ENCODE measurements at regions not wholly inside any gene's neighbourhood (a gene's known extent, or its start where the extent isn't known, plus 50 kb on each side); places are given as distances from the start of the nearest gene placed in this dataset.

- Histone ChIP-seq H4K20me1 (replicated peaks; ENCODE audit: control insufficient read depth, insufficient read depth, low read length) (peaks cover 6% of the 10 kb centered on the region; the same call in 1 of the 2 replicates), H3K27ac (ENCODE audit: extremely low read depth, low read depth, low read length) (no peak overlapping the region), H3K9me1 (ENCODE audit: control insufficient read depth, insufficient read depth, low read length) (no peaks in the 10 kb centered on the region), H3K27me3 (ENCODE audit: control insufficient read depth in 2 of 2, insufficient read depth in 2 of 2, low read length in 2 of 2) (peaks cover 19 to 66% of the 10 kb centered on the region in 2 experiments; a peak in 4 of 5 replicates), H3K36me3 (ENCODE audit: control insufficient read depth, insufficient read depth, low read length) (no peaks in the 10 kb centered on the region), H3K4me1 (replicated peaks in 1 of 2; ENCODE audit: control insufficient read depth in 2 of 2, insufficient read depth in 2 of 2, low read length in 2 of 2) (peaks cover 0 to 4% of the 10 kb centered on the region in 2 experiments; a peak in 2 of 5 replicates), H3K9me3 (replicated peaks; ENCODE audit: control insufficient read depth, insufficient read depth, low read depth, low read length) (no peaks in the 10 kb centered on the region; the same call in 1 of the 2 replicates), H3K79me2 (ENCODE audit: control insufficient read depth, insufficient read depth, low read length) (no peaks in the 10 kb centered on the region), H2AFZ (ENCODE audit: low read depth, low read length) (no peak overlapping the region), H3K4me2 (ENCODE audit: insufficient read depth, low read length) (no peak overlapping the region), H3K4me3 (no peak overlapping the region), H3K9ac (ENCODE audit: insufficient read depth in 1 of 2, low read depth in 2 of 2, low read length in 2 of 2) (no peak overlapping the region)
- DNase-seq (ENCODE audit: extremely low read depth in 1 of 4, low spot score in 3 of 4) = no peak
- no peak for ATAC-seq
- intact Hi-C loops (cut with micrococcal nuclease) = no loop called here
- FAIRE-seq = no peak
- in situ Hi-C loops (cut with MboI) = no loop called here
- WGBS (ENCODE audit: insufficient coverage, low coverage, missing lambda C conversion rate) = 1% methylated on average over 8 of the region's 8 CpGs
- ChIA-PET CTCF (ENCODE audit: low intra/inter-chr PET ratio) (no interaction called here), POLR2A (interaction anchor here (0.7 kb wide), 1 partner anchor 47 kb away, joined by 3 read pairs; no protein-coding TSS in a partner anchor)
- BruUV-seq (replicated peaks) = no TSS peak
- TF ChIP-seq, protein P1, sequence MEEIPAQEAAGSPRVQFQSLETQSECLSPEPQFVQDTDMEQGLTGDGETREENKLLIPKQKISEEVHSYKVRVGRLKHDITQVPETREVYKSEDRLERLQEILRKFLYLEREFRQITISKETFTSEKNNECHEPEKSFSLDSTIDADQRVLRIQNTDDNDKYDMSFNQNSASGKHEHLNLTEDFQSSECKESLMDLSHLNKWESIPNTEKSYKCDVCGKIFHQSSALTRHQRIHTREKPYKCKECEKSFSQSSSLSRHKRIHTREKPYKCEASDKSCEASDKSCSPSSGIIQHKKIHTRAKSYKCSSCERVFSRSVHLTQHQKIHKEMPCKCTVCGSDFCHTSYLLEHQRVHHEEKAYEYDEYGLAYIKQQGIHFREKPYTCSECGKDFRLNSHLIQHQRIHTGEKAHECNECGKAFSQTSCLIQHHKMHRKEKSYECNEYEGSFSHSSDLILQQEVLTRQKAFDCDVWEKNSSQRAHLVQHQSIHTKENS (CRISPR knock-in tag; IDR thresholded peaks at IDR 0.05) = no peak
- TF ChIP-seq E2F1 (CRISPR knock-in tag; IDR thresholded peaks at IDR 0.05) (no peak), ZNF584 (CRISPR knock-in tag; IDR thresholded peaks at IDR 0.05; ENCODE audit: low read depth) (no peak), EP300 (IDR thresholded peaks at IDR 0.05; ENCODE audit: low read length) (no peak), ZNF282 (CRISPR knock-in tag; IDR thresholded peaks at IDR 0.05) (no peak), WHSC1 (IDR thresholded peaks at IDR 0.05; ENCODE audit: low read length) (no peak), ESRRA (IDR thresholded peaks at IDR 0.05; ENCODE audit: borderline replicate concordance, low read depth) (no peak), TAF9B (IDR thresholded peaks at IDR 0.05; ENCODE audit: partially characterized antibody) (no peak), MTA2 (IDR thresholded peaks at IDR 0.05; ENCODE audit: low read depth) (no peak), NUFIP1 (IDR thresholded peaks at IDR 0.05; ENCODE audit: partially characterized antibody) (no peak), EWSR1 (IDR thresholded peaks at IDR 0.05; ENCODE audit: borderline replicate concordance, low read depth, partially characterized antibody) (no peak), RBFOX2 (IDR thresholded peaks at IDR 0.05; ENCODE audit: low read depth, low read length) (no peak)
- TF ChIP-seq, protein P2, sequence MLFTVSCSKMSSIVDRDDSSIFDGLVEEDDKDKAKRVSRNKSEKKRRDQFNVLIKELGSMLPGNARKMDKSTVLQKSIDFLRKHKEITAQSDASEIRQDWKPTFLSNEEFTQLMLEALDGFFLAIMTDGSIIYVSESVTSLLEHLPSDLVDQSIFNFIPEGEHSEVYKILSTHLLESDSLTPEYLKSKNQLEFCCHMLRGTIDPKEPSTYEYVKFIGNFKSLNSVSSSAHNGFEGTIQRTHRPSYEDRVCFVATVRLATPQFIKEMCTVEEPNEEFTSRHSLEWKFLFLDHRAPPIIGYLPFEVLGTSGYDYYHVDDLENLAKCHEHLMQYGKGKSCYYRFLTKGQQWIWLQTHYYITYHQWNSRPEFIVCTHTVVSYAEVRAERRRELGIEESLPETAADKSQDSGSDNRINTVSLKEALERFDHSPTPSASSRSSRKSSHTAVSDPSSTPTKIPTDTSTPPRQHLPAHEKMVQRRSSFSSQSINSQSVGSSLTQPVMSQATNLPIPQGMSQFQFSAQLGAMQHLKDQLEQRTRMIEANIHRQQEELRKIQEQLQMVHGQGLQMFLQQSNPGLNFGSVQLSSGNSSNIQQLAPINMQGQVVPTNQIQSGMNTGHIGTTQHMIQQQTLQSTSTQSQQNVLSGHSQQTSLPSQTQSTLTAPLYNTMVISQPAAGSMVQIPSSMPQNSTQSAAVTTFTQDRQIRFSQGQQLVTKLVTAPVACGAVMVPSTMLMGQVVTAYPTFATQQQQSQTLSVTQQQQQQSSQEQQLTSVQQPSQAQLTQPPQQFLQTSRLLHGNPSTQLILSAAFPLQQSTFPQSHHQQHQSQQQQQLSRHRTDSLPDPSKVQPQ (CRISPR knock-in tag; IDR thresholded peaks at IDR 0.05; ENCODE audit: borderline replicate concordance) = no peak
- TF ChIP-seq, protein P3, sequence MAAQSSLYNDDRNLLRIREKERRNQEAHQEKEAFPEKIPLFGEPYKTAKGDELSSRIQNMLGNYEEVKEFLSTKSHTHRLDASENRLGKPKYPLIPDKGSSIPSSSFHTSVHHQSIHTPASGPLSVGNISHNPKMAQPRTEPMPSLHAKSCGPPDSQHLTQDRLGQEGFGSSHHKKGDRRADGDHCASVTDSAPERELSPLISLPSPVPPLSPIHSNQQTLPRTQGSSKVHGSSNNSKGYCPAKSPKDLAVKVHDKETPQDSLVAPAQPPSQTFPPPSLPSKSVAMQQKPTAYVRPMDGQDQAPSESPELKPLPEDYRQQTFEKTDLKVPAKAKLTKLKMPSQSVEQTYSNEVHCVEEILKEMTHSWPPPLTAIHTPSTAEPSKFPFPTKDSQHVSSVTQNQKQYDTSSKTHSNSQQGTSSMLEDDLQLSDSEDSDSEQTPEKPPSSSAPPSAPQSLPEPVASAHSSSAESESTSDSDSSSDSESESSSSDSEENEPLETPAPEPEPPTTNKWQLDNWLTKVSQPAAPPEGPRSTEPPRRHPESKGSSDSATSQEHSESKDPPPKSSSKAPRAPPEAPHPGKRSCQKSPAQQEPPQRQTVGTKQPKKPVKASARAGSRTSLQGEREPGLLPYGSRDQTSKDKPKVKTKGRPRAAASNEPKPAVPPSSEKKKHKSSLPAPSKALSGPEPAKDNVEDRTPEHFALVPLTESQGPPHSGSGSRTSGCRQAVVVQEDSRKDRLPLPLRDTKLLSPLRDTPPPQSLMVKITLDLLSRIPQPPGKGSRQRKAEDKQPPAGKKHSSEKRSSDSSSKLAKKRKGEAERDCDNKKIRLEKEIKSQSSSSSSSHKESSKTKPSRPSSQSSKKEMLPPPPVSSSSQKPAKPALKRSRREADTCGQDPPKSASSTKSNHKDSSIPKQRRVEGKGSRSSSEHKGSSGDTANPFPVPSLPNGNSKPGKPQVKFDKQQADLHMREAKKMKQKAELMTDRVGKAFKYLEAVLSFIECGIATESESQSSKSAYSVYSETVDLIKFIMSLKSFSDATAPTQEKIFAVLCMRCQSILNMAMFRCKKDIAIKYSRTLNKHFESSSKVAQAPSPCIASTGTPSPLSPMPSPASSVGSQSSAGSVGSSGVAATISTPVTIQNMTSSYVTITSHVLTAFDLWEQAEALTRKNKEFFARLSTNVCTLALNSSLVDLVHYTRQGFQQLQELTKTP (IDR thresholded peaks at IDR 0.05; ENCODE audit: low read depth in 1 of 2, partially characterized antibody in 2 of 2) = no peak
These were observed 111.2 kb downstream of the DACT2 start for GRCh38 chr6:168208402-168208801.
